ENCODE measurements at regions not wholly inside any gene's neighbourhood (a gene's known extent, or its start where the extent isn't known, plus 50 kb on each side); places are given as distances from the start of the nearest gene placed in this dataset.

GRCh38 chr12:124389725-124390441, 95.0 kb downstream of the RFLNA start:
- ChIA-PET CTCF (no interaction called here), POLR2A (interaction anchor here (0.9 to 1.5 kb wide), 4 partner anchors 9 to 66 kb away, joined by 3 to 4 read pairs (median 4); no protein-coding TSS in a partner anchor)
- ATAC-seq (ENCODE audit: poor library complexity) (no peak), DNase-seq (no peak)
- Mint-ChIP-seq H3K4me1 (ENCODE audit: low read depth) (peaks cover 26% of the 10 kb centered on the region), H3K9me3 (no peaks in the 10 kb centered on the region), H3K36me3 (ENCODE audit: low read depth) (peaks cover 21% of the 10 kb centered on the region), H3K27ac (peak overlapping the region; percentile 69), H3K27me3 (no peaks in the 10 kb centered on the region), H3K4me3 (peak overlapping the region; percentile 48)
- TF ChIP-seq CTCF (IDR thresholded peaks at IDR 0.05), result no peak
- Histone ChIP-seq H3K36me3 (ENCODE audit: insufficient read depth, low read length) (peaks cover 12% of the 10 kb centered on the region), H3K9me3 (ENCODE audit: control insufficient read depth in 1 of 2, insufficient read depth in 1 of 2, low read length in 2 of 2) (no peaks in the 10 kb centered on the region), H3K4me3 (ENCODE audit: low read length) (peak overlapping the region; percentile 53), H3K4me1 (ENCODE audit: insufficient read depth, low read length) (peaks cover 54% of the 10 kb centered on the region), H3K27me3 (ENCODE audit: control insufficient read depth in 1 of 2, insufficient read depth in 2 of 2, low read length in 2 of 2) (no peaks in the 10 kb centered on the region), H3K27ac (ENCODE audit: low read depth in 1 of 2, low read length in 2 of 2) (no peak overlapping the region)
- intact Hi-C loops (cut with DNase I, micrococcal nuclease), result loop anchor here (5.0 to 10.0 kb wide), 3 partner anchors 77 to 162 kb away; no protein-coding TSS in a partner anchor

GRCh38 chr12:124389138-124389724, 94.3 kb downstream of the RFLNA start:
- peak; percentile 45 to 81 (median 68) for DNase-seq
- intact Hi-C loops (cut with DNase I, micrococcal nuclease), result loop anchor here in 1 of 2 experiments (5.0 kb wide), 2 partner anchors 78 to 163 kb away; no protein-coding TSS in a partner anchor
- Histone ChIP-seq H3K36me3 (ENCODE audit: insufficient read depth, low read length) (peaks cover 9% of the 10 kb centered on the region), H3K9me3 (ENCODE audit: control insufficient read depth in 1 of 2, insufficient read depth in 1 of 2, low read length in 2 of 2) (no peaks in the 10 kb centered on the region), H3K27ac (ENCODE audit: low read depth in 1 of 2, low read length in 2 of 2) (no peak overlapping the region), H3K27me3 (ENCODE audit: control insufficient read depth in 1 of 2, insufficient read depth in 2 of 2, low read length in 2 of 2) (no peaks in the 10 kb centered on the region), H3K4me3 (ENCODE audit: low read length) (peak overlapping the region; percentile 53), H3K4me1 (ENCODE audit: insufficient read depth, low read length) (peaks cover 54% of the 10 kb centered on the region)
- ChIA-PET CTCF (no interaction called here), POLR2A (interaction anchor here (0.9 to 1.6 kb wide), 5 partner anchors 8 to 77 kb away, joined by 3 to 5 read pairs (median 4); no protein-coding TSS in a partner anchor)
- peak; percentile 80 for ATAC-seq (ENCODE audit: poor library complexity)
- peaks cover 24% of the 10 kb centered on the region for H3K4me1 Mint-ChIP-seq (ENCODE audit: low read depth)
- H3K27ac Mint-ChIP-seq, result peak overlapping the region; percentile 69
- peaks cover 23% of the 10 kb centered on the region for H3K36me3 Mint-ChIP-seq (ENCODE audit: low read depth)
- no peaks in the 10 kb centered on the region for H3K9me3 Mint-ChIP-seq
- no peak for TF ChIP-seq CTCF (IDR thresholded peaks at IDR 0.05)
- H3K27me3 Mint-ChIP-seq, result no peaks in the 10 kb centered on the region
- H3K4me3 Mint-ChIP-seq, result peak overlapping the region; percentile 76

- no peak overlapping the region for H3K27ac ChIP-seq (ENCODE audit: low read depth in 1 of 2, low read length in 2 of 2)
- H3K36me3 ChIP-seq (ENCODE audit: insufficient read depth, low read length), result peaks cover 10% of the 10 kb centered on the region
- ChIA-PET CTCF (no interaction called here), POLR2A (interaction anchor here (0.9 to 1.6 kb wide), 5 partner anchors 8 to 78 kb away, joined by 3 to 5 read pairs (median 4); no protein-coding TSS in a partner anchor)
- no peaks in the 10 kb centered on the region for H3K9me3 ChIP-seq (ENCODE audit: control insufficient read depth in 1 of 2, insufficient read depth in 1 of 2, low read length in 2 of 2)
- ATAC-seq (ENCODE audit: poor library complexity) (peak; percentile 45), DNase-seq (peak in 11 of 14 experiments; percentile 11 to 75 (median 41))
- Mint-ChIP-seq H3K4me3 (peak overlapping the region; percentile 76), H3K27me3 (no peaks in the 10 kb centered on the region), H3K27ac (peak overlapping the region; percentile 69), H3K36me3 (ENCODE audit: low read depth) (peaks cover 18% of the 10 kb centered on the region), H3K4me1 (ENCODE audit: low read depth) (peaks cover 22% of the 10 kb centered on the region), H3K9me3 (no peaks in the 10 kb centered on the region)
- H3K4me1 ChIP-seq (ENCODE audit: insufficient read depth, low read length), result peaks cover 54% of the 10 kb centered on the region
- TF ChIP-seq CTCF (IDR thresholded peaks at IDR 0.05), result no peak
- H3K27me3 ChIP-seq (ENCODE audit: control insufficient read depth in 1 of 2, insufficient read depth in 2 of 2, low read length in 2 of 2), result no peaks in the 10 kb centered on the region
- H3K4me3 ChIP-seq (ENCODE audit: low read length), result peak overlapping the region; percentile 53
- intact Hi-C loops (cut with DNase I, micrococcal nuclease), result loop anchor here in 1 of 2 experiments (5.0 kb wide), 2 partner anchors 79 to 164 kb away; no protein-coding TSS in a partner anchor
Measured at GRCh38 chr12:124388679-124389137, 93.8 kb downstream of the RFLNA start.

All from CD4-positive, alpha-beta T cell (primary cell).